Endothelial cell of umbilical vein (primary cell): ENCODE measurements at regions not wholly inside any gene's neighbourhood (a gene's known extent, or its start where the extent isn't known, plus 50 kb on each side); places are given as distances from the start of the nearest gene placed in this dataset.

Experiments used
- BruUV-seq: library from RNA; stranded (reverse); fragments of 400-500 nt; replicated peaks from 2 replicates; lab custom pipeline; 2021; lab: Mats Ljungman, UMichigan
- CTCF ChIA-PET: fragments of 300-600, 350-600 bp; sonication (Branson Sonifier 250); formaldehyde crosslinking; loops from one replicate; lab custom pipeline; 2021; ENCODE audit warnings: antibody characterized with exemption, inconsistent platforms; lab: Charles Lee
- POLR2A ChIA-PET: fragments of 300-600, 350-600 bp; sonication (Branson Sonifier 250); formaldehyde crosslinking; loops from one replicate; lab custom pipeline; 2021; ENCODE audit warnings: antibody characterized with exemption, inconsistent platforms; lab: Charles Lee
- DNase-seq: peaks from one replicate; pipeline ENCODE4 v3.0.0-alpha.2; 2011; ENCODE audit warnings: low read depth, low spot score
- FAIRE-seq: peaks from 2 replicates; lab custom pipeline; 2011; peaks lifted over from hg19 to GRCh38; lab: Jason Lieb, UNC
- H2AFZ ChIP-seq: 2 replicates; pipeline ENCODE4 v1.6.0; 2012; ENCODE audit warnings: low read depth, low read length, control low read depth, inconsistent platforms
- H3K27ac ChIP-seq: 2 replicates; pipeline ENCODE4 v1.5.1; 2011; ENCODE audit warnings: low read depth, mild to moderate bottlenecking, control low read depth, low read length, moderate library complexity; ENCODE audit not compliant: insufficient read depth
- H3K27me3 ChIP-seq, 2 experiments: 2 replicates each; pipeline versions ENCODE4 v1.6.0 to v1.6.1; 2011; ENCODE audit warnings: low read length in 2 of 2, mixed read lengths in 1 of 2; ENCODE audit not compliant: control insufficient read depth in 2 of 2, insufficient read depth in 2 of 2
- H3K36me3 ChIP-seq, 2 experiments: 2 replicates in 1 of 2; 3 replicates in 1 of 2; pipeline ENCODE4 v1.5.1; 2011; ENCODE audit warnings: low read length in 2 of 2, mild to moderate bottlenecking in 1 of 2, moderate library complexity in 1 of 2; ENCODE audit not compliant: control insufficient read depth in 2 of 2, insufficient read depth in 2 of 2; ENCODE audit errors: extremely low read depth in 1 of 2
- H3K4me1 ChIP-seq: 3 replicates; pipeline ENCODE4 v1.5.1; 2011; ENCODE audit warnings: mild to moderate bottlenecking, low read length; ENCODE audit not compliant: control insufficient read depth, insufficient read depth; ENCODE audit errors: extremely low read depth
- H3K4me2 ChIP-seq: 2 replicates; pipeline ENCODE4 v1.6.1; 2011; ENCODE audit warnings: low read length, control low read depth, mixed read lengths; ENCODE audit not compliant: insufficient read depth
- H3K4me3 ChIP-seq, 3 experiments: fragments of 200-600 bp in 1 of 3; sonication (generic), shearing (Covaris generic) in 1 of 3; replicated peaks in 1 of 3; 2 replicates each; pipeline ENCODE4 v1.5.1; 2011 to 2016; ENCODE audit warnings: control low read depth in 3 of 3, low read length in 3 of 3, mild to moderate bottlenecking in 2 of 3, inconsistent platforms in 1 of 3, low read depth in 1 of 3, moderate library complexity in 1 of 3; ENCODE audit not compliant: insufficient read depth in 1 of 3
- H3K79me2 ChIP-seq: 2 replicates; pipeline ENCODE4 v1.6.0; 2012; ENCODE audit warnings: low read length, inconsistent platforms; ENCODE audit not compliant: control insufficient read depth, insufficient read depth
- H3K9ac ChIP-seq: replicated peaks from 2 replicates; pipeline ENCODE3; 2011; ENCODE audit warnings: low read length, control low read depth; ENCODE audit not compliant: insufficient read depth; ENCODE audit errors: extremely low read depth
- H3K9me1 ChIP-seq: replicated peaks from 3 replicates; pipeline ENCODE4 v1.6.0; 2011; ENCODE audit warnings: mild to moderate bottlenecking, low read length; ENCODE audit not compliant: control insufficient read depth, insufficient read depth; ENCODE audit errors: extremely low read depth
- H3K9me3 ChIP-seq: replicated peaks from 2 replicates; pipeline ENCODE4 v1.5.1; 2012; ENCODE audit warnings: low read length, inconsistent platforms; ENCODE audit not compliant: control insufficient read depth, insufficient read depth
- H4K20me1 ChIP-seq: replicated peaks from 2 replicates; pipeline ENCODE3; 2011; ENCODE audit warnings: mild to moderate bottlenecking, low read length; ENCODE audit not compliant: control insufficient read depth, insufficient read depth; ENCODE audit errors: extremely low read depth
- CTCF ChIP-seq, 2 donors: IDR thresholded peaks; 1 replicate in 1 of 2; 2 replicates in 1 of 2; pipeline ENCODE4 v1.5.1; 2011; ENCODE audit warnings: low read length in 2 of 2, mild to moderate bottlenecking in 2 of 2, moderate library complexity in 2 of 2, control low read depth in 1 of 2, inconsistent platforms in 1 of 2, low read depth in 1 of 2; ENCODE audit not compliant: insufficient read depth in 1 of 2; ENCODE audit errors: extremely low read depth in 1 of 2
- EZH2 ChIP-seq: IDR thresholded peaks from 2 replicates; pipeline ENCODE4 v1.6.1; 2012; ENCODE audit warnings: borderline replicate concordance, low read depth, mild to moderate bottlenecking, moderate library complexity, low read length, inconsistent platforms; ENCODE audit not compliant: severe bottlenecking
- FOS ChIP-seq: IDR thresholded peaks from 2 replicates; pipeline ENCODE4 v1.6.1; 2011; ENCODE audit warnings: mild to moderate bottlenecking, low read length, moderate library complexity, borderline replicate concordance; ENCODE audit not compliant: insufficient read depth
- GATA2 ChIP-seq: IDR thresholded peaks from 2 replicates; pipeline ENCODE4 v1.7.0; 2011; ENCODE audit warnings: low read depth, mild to moderate bottlenecking, moderate library complexity, mixed read lengths, low read length; ENCODE audit not compliant: insufficient read length, insufficient read depth
- JUN ChIP-seq: IDR thresholded peaks from 2 replicates; pipeline ENCODE4 v1.6.1; 2011; ENCODE audit warnings: borderline replicate concordance, low read depth; ENCODE audit not compliant: insufficient read length, insufficient read depth
- MAX ChIP-seq: IDR thresholded peaks from 2 replicates; pipeline ENCODE4 v1.6.1; 2011; ENCODE audit not compliant: insufficient read depth, insufficient read length
- MYC ChIP-seq: IDR thresholded peaks from one replicate; pipeline ENCODE4 v1.6.1; 2011; ENCODE audit warnings: mild to moderate bottlenecking, low read depth, low read length
- POLR2A ChIP-seq: IDR thresholded peaks from 2 replicates; pipeline ENCODE4 v1.6.1; 2012; ENCODE audit warnings: low read depth, mild to moderate bottlenecking, control low read depth, low read length
- POLR2AphosphoS5 ChIP-seq: IDR thresholded peaks from 2 replicates; pipeline ENCODE4 v1.6.1; 2012; ENCODE audit warnings: low read depth, mild to moderate bottlenecking, control low read depth, low read length, moderate library complexity; ENCODE audit not compliant: insufficient read depth
- dilution Hi-C: fragments of 300-500 bp; cut with MboI; formaldehyde crosslinking; loops from one replicate; pipeline ENCODE4 v1.15.0; 2019; ENCODE audit warnings: low sequenced_read_pairs; ENCODE audit not compliant: extremely low pct_ligation_motif_present
- intact Hi-C: fragments of 100-400 bp; cut with micrococcal nuclease; formaldehyde crosslinking; loops from one replicate; pipeline ENCODE4 v1.10.0; 2022

- Histone ChIP-seq H3K9me3 (peaks cover 2% of the 10 kb centered on the region), H3K9me1 (no peaks in the 10 kb centered on the region), H3K4me2 (no peak overlapping the region), H3K27me3 (no peaks in the 10 kb centered on the region), H4K20me1 (no peaks in the 10 kb centered on the region), H3K79me2 (no peaks in the 10 kb centered on the region), H2AFZ (no peak overlapping the region), H3K27ac (no peak overlapping the region), H3K4me3 (no peak overlapping the region), H3K9ac (no peak overlapping the region), H3K36me3 (no peaks in the 10 kb centered on the region), H3K4me1 (no peaks in the 10 kb centered on the region)
- dilution Hi-C loops = no loop called here
- CTCF ChIA-PET = no interaction called here
- no peak for FAIRE-seq
- BruUV-seq = no TSS peak
- DNase-seq = no peak
- TF ChIP-seq POLR2AphosphoS5 (no peak), FOS (no peak), MAX (no peak), GATA2 (no peak), EZH2 (no peak), MYC (no peak), POLR2A (no peak), JUN (no peak), CTCF (IDR thresholded peaks at IDR 0.05; ENCODE audit: extremely low read depth in 1 of 2, insufficient read depth in 1 of 2, low read depth in 1 of 2, low read length in 2 of 2) (no peak)
- POLR2A ChIA-PET = no interaction called here
- intact Hi-C loops = no loop called here
These were observed 553.9 kb upstream of the POU3F2 start for GRCh38 chr6:98280492-98280891.
